ENCODE measurements at regions not wholly inside any gene's neighbourhood (a gene's known extent, or its start where the extent isn't known, plus 50 kb on each side); places are given as distances from the start of the nearest gene placed in this dataset.

DNA sequence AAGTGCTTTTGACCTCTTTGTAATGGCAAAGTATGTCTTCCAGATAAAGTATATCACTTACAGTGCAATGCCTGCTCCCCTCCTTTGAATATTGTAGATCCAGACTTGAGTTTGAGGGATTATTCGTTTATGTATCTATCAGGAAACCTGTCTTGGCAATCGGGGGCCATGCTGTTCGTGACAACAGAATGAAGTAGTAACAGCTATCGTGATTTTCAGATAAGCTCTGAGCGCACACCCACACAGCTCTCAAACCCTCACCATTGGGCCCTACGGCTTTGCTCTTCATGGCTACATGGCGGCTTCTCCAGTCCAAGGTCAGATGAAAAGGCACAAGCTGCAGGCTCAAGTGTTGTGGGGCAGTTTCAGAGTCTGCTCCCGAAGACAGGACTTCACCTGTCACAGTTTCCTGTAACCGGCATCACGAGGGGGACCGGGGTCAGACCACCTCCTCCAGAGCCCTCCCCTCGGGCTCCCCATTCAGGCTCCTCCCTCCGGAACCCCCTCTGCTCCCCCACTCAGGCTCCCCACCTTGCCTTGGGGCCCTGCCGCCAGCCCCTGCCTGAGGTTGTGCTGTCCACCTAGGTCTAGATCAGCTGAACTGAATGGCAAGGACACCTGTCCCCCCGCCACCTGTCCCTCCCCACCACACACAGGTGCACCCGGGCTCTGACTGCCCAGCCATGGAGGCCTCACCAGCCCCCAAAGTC lies 292.5 kb upstream of the SALL3 start:
- no peak for DNase-seq

DNA sequence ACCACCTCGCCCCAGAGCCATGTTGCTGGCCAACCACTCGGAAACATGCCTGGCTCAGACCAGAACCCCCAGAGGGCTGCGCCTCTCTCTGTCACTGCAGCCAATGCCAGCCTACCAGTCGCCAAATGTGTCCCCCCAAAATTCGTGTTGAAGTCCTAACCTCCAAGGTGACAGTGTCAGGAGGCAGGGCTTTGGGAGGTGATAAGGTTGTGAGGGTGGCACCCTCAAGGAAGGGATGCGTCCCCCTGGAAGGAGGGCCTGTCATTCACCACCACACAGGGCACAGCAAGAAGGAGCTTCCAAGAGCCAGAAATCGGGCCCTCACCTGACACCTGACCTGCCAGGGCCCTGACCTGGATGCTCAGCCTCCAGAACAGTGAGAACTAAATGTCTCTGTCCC lies 291.9 kb upstream of the SALL3 start:
- no peak for DNase-seq

DNA sequence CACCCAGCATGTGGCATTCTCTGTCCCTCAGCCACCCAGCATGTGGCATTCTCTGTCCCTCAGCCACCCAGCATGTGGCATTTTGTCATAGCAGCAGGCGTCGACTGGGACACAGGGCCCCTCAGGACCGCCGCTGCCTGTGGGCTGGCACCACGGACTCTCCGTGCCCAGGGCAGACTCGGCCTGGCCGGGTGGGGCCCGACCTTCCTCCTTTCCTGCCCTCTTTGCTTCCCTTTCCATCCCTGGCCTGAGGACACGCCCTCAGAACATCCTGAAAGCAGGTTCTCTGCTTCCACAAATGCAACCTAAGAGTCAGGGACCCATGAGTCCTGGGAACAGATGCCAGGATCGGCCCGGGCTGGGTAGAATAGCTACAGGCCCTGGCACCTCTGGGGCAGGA lies 291.4 kb upstream of the SALL3 start:
- DNase-seq = no peak

DNA sequence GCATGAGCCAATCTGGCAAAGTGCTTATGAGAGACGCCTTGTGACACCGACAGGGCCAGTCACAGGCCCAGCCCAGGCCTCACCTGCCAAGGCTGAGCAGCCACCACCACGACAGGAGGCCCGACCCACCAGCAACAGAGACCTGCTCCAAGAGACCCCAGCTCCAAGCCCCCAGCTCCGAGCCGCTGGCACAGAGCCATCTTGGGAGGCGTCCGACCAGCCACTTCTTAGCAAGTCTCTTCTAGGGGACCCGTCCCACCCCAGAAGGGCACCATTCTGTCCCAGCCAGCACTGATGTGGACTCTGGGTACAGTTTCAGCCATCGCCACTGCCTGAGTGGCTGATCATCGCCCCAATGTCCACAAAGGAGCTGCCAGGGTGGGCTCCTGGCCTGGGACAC lies 290.7 kb upstream of the SALL3 start:
- DNase-seq = no peak

DNA sequence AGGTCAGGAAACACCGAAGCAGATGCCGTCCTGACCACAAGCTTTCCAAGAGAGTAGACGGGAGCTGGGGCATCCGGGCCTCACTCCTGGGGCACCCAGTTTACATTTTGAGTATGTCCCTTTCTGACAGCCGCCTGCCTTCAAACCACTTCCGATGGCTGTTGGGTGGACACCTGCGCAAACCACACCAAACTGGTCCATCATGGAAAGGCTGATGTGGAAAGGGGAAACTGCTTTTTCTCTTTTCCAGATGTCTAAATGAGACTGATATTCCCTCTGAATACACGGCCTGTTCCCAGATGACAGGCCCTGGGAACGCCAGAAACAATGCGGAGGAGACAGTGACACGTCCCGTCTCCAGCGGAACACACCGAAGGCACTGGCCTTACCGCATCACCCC lies 290.0 kb upstream of the SALL3 start:
- DNase-seq = no peak

DNA sequence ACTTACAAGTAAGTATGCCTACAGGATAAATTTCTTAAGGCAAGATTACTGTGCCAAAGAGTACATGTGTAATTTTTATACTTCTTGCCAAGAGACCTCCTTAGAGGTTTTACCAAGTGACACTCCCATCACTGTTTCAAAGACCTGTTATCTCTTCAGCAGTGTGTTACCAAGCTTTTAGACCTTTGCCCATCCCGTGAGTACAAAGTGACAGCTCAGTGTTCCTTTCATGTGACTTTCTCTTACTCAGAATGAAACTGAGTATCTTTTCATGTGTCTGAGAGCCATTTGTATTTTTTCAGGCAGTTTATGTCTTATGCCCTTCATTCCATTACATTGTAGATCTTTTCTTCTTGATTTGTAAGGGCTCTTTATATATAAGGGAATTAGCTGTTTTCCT lies 287.5 kb upstream of the SALL3 start:
- no peak for DNase-seq

DNA sequence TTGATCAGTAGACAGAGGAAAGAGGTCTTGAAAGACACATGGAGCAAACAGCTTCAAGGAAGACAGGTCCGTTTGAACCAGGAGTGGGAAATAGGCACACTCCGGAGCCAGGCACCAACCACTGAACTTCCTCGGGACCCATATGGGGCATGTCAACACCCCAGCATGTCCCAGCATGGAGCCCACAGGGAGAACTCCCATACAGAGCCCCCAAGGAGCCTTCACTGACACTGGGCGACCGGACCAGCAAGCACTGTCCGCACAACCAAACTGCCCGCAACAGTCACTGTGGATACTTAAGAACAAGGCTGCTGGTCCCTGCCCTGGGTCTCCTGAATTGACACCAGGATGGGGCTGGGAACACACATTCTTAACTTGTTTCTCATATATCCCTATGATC lies 286.2 kb upstream of the SALL3 start:
- no peak for DNase-seq

DNA sequence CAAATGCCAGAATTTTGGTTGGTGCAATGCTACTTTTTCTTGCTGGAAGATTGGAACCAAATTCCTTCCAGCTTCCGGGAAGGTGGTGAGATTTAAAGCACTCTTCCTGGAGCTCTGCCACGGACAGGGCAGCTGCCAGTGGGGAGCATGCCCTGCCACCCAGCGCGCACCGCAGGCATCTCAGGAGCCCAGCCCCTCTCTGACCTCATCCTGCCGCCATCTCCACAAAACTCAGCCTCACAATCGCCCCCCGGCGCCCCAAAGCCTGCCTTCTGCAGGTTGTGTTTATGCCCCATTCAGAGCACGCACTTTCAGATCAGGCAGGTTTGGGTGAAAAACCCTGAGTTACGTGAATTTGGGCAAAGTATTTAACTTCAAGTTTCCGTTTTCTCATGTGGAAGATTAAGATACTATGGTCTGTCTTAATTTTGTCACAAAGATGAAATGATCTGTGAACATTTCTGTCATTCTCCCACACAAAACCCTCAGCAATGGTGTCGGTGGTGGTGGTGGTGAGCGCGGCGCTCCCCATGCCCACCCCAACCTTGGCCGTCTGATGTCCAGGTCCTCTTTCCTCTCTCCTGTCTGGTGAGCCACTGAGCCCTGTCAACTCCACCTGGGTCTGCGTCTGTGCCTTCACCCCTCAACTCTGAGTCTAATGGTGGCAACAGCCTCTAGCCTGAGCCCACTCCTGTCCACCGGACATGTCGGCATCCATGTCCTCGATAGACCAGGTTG lies 282.8 kb upstream of the SALL3 start:
- DNase-seq = no peak

DNA sequence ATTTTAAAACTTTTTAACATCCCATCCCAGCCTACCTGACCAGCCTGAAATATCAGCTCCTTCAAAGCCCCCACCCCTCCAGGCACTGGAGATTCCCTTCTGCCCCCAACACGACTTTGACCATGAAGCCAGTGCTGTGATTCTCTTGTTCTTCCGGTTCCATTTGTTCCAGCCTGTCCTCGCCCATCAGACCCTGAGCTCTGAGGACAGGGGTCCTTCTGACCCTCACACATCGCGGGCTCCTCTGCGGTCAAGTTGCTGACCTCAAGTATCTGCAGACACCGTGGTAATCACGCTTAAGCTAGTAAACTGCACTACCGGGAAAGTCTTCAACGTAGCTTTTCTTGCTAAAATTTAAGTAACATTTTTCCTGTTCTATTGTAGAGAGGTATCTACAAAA lies 282.2 kb upstream of the SALL3 start:
- DNase-seq = no peak

DNA sequence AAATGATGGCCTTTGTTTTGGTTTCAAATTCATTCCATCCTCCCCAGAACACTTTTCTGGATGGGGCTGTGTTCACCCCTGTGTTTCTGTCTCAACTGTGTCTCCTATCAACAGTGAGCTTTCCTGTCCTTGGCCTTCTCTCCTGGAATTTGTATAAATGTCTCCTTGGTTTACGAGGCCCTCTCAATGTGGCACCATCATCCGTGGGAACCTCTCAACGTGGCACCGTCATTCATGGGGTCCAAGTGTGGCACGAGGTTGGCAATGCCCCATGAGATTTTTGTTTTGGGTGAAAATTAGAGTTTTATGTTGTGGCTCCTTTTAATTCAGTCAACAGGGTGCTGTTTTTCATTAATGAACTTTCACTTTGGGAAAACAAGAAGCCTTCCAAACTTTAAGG lies 280.7 kb upstream of the SALL3 start:
- DNase-seq = no peak

DNA sequence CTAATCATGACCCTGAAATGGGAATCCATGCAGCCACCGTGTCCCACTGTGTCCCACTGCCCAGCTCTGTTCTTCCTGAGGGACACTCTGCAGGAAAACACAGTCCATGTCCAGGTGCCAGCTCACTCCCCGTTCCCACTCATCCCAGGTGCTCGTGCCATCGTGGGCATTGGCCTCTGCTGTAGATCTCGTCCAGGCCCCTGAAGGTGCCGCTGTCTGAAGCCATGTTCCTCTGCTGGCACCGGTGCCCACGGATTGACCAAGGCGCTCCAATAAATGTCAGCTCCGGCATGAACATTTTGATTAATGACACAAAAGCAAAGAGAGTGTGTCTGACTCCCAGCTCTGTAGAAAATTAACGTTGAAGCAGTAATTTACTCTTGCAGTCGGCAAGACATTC lies 280.1 kb upstream of the SALL3 start:
- DNase-seq = no peak

DNA sequence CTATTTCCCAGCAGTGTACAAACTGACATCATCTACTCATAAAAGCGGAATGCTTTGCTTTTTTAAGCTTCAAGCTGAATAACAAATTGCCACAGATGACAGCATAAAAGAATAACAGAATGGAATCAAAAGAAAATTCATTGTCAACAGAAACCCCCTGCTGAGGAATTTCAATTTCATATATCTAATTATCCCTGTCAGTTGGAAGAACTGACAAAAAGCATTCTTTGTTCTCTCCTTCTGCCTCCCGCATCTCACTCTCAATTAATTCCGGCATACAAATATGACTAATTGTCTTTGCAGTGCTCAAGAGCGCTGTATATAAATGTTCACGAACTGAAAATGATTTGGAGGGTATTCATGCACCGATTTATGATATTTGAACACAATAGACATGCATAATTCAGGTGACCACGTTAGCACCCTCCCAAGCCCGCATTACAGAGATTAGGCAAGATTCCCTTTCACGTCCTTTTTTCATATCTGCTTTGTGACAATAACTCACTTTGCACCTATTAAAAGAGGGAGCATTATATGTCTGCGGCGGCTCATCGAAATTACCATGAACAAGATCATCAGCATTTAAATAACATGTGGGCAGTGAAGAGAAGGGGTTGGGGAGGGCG lies 277.7 kb upstream of the SALL3 start:
- DNase-seq = no peak

DNA sequence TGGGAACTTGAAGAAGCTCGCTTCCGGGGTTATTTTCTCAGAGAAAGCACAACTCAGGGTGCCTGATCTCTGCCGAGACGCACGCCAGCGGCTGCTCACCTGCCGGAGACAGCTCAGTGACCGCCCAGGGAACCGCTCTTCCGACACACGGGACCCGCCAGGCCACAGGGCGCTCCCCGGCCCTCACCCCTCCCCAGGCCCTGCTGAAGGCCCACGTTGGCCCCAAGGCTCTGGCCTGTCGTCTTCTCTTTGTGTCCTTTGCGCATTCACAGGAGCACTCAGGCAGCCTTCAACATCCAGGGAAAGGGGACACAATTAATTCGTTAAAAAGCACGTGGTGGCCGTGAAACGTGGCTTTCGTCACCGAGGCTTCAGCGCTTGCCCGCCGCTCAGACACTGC lies 276.3 kb upstream of the SALL3 start:
- no peak for DNase-seq

DNA sequence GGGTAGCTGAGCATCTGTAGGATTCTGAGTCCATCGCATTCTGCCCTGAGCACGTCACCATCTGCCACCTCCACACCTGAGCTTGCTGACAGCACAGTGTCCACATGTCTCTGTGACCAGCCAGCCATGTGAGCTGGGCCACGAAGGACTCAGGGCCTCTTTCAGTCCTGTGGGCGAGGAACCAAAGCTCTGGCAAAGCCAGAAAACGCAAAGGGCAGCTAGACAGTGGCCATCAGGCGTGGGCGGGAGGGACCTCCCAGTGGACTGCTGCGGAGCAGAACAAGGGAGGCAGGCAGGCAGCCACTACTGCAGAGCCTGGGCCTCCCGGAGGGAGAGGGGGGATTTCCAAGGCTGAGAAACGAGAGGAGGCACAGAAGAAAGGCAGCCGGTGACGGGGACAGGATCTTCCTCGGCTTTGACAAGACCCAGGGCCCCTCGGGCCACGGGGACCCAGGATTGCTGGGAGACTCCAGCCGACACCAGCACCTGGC lies 274.6 kb upstream of the SALL3 start:
- DNase-seq = no peak

DNA sequence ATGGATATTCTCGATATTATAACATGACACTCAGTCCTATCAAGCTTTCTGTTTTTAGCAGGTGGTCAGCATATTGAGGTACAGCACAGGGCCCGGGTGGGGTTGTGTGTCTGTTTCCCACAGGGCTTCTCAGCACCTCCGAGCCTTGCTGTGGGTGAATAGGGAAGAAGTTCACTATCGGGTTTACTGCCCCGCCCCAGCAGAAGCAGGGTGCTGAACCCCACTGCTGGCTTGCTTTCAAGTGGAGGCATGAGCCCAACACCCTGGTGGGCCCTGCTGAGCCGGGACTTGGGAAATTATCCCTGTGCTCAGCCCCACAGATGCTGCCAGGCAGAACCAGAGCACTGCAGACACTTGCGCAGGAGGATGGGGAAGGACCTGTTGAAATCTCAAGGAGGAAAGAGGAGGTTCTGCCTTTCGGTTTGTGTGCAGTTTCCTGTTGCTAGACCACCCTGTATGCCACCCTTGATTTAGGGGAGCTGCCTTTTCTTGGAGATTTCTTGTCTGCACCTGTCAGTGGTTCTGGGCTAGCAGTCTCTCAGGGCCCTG lies 270.3 kb upstream of the SALL3 start:
- no peak for DNase-seq

DNA sequence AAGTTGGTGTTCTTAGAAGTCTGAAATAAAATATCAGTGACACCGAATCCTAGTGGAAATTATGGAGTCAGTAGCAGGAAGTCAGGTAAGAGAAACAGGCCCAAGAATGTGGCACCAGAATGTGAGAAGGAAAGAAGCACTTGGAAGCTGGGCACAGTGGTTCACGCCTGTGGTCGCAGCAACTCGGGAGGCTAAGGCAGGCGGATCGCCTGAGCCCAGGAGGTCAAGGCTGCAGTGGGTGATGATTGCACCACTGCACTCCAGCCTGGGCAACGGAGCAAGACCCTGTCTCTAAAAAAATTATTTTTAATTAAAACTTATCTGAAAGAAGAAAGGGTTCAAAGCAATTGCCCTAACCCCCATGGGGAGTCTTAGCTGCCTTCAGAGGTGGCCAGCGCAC lies 268.3 kb upstream of the SALL3 start:
- DNase-seq = no peak

DNA sequence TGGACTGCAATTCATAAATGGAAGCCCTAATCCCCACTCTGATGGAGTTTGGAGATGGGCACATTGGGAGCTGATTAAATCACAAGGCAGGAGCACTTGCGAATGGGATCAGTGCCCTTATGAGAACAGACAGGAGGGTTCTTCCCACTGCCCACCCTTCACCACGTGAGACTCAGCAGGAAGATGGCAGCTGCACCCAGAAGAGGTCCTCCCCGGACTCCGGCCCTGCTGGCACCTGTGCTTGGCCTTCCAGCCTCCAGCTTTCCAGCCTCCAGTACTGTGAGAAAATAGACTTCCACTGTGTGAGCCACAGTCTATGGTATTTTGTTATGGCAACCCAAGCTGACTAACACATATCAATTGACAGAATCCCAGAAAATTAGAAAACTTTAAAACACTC lies 267.6 kb upstream of the SALL3 start:
- no peak for DNase-seq

DNA sequence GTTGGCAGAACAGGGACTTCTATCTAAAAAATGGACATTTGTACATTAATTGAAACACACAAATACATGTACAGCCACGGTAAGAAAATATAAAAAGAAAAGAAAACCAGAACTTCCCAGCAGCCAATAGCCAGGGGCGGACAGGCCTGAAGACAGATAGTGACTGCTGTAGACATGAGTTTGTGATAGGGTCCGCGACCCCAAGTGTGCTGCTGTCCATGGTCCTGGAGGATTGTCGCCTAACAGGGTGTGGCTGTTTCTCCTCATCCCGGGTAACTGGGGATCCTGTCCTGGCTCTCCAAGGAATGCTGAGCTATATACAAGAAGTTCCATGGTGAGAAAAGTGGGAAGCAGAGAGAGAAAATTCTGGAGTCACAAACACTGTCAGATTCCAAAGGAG lies 266.5 kb upstream of the SALL3 start:
- no peak for DNase-seq

DNA sequence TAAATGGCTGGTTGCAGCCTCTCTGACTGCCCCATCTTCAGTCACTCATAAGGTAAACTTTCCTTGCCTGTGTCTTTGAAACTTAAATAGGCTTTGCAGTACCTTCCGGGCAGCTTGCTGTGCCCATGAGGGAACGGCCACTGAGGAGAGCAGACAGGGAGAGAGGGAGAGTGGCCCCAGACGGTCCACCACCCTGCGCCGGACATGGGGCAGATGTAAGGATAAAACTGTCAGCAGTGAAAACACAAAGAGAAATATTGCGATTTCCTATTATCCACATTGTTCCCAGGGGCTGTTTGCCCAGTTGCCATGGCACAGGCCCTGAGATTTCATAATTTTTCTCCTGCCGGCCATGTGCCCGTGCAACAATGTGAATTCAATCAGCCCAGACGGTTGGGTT lies 265.9 kb upstream of the SALL3 start:
- no peak for DNase-seq

DNA sequence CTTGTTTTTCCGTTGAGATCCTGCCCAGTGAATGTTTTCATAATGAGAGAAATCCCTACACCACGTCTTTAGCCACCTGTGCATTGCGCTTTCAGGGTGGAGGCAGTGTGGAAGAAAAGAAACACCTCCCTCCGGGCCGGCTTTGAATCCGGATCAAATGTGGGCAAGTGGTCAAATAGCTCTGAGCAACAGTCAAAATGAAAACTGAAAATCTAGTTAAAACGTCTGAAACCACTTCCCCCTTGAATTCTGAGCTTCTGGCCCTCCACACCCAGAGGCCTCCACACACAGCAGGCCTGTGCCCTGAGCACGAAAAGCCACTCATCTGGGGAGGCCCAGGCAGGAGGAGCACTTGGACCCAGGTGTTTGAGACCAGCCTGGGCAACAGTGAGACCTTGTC lies 263.6 kb upstream of the SALL3 start:
- no peak for DNase-seq

DNA sequence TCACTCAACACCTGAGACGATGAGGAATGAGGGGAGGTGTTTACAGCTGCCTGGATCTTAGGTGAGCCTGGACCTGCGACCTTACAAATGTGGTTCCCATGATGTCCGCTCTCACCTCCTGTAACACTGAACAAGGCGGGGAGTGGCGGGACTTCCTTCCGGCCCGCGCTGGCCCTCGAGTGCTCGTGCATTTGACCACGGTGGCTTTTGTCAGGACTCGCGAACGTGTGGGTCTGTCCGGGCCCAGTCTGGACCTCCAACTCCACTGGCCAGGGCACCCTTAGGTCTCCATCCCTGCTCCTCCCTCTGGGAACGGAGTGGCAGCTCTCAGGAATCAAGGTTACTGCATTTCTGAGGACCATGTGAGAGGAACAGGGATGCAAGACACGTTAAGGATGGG lies 263.0 kb upstream of the SALL3 start:
- DNase-seq = no peak

DNA sequence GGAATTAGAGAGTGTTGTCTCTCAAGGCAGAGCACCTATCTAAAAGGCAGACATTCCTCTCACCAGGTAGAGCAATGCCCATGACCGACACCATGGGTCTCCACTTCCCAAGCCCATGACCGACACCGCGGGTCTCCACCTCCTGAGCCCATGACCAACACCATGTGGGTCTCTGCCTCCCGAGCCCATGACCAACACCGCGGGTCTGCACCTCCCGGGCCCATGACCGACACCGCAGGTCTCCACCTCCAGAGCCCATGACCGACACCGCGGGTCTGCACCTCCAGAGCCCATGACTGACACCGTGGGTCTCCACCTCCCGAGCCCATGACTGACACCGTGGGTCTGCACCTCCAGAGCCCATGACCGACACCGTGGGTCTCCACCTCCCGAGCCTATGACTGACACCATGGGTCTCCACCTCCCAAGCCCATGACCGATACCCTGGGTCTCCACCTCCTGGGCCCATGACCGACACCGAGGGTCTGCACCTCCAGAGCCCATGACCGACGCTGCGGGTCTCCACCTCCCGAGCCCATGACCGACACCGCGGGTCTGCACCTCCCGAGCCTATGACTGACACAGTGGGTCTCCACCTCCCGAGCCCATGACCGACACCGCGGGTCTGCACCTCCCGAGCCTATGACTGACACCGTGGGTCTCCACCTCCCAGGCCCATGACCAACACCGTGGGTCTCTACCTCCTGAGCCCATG lies 262.4 kb upstream of the SALL3 start:
- no peak for DNase-seq

DNA sequence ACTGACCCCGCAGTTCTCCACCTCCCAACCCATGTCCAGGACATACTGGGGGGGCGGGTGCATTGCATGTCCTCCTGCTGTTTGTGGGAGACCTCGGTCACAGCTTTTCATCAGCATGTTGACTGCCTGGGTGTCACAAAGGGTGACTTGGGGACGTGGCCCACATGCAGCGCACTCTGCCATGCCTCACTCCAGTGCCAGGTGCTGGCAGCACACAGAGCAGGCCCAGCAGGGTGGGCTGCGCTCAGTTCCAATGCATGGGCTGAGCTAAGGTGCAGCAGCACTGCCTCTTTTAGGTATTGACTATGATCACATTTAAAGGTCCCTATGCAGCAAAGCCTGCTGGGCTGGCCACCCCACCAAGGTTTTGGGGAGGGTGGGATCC lies 261.9 kb upstream of the SALL3 start:
- no peak for DNase-seq

Measured in occipital lobe (tissue), 1 donor.